RWPE1 (cell line): ENCODE measurements at regions not wholly inside any gene's neighbourhood (a gene's known extent, or its start where the extent isn't known, plus 50 kb on each side); places are given as distances from the start of the nearest gene placed in this dataset.
"Not testable (repeated sequence)": the region's sequence is repeated elsewhere in the genome, so short reads cannot be mapped to it uniquely, and the experiment has no call there.

Source experiments
- CTCF ChIA-PET: fragments of 350-600 bp; sonication (Branson Sonifier 250); formaldehyde crosslinking; extraction: SDS; loops from one replicate; lab custom pipeline; 2021; lab: Yijun Ruan, JAX
- POLR2A ChIA-PET: fragments of 400-600 bp; formaldehyde crosslinking; extraction: SDS; loops from one replicate; lab custom pipeline; 2020; ENCODE audit warnings: antibody characterized with exemption; ENCODE audit not compliant: low non-redundant PET; lab: Yijun Ruan, JAX
- DNase-seq: peaks from one replicate; pipeline ENCODE4 v3.0.0; 2012; ENCODE audit warnings: low spot score
- H3K27ac ChIP-seq: fragments of 450-650 bp; 2 replicates; pipeline ENCODE4 v1.5.1; 2017
- CTCF ChIP-seq: fragments of 450-650 bp; conservative IDR thresholded peaks from 2 replicates; pipeline ENCODE4 v1.5.1; 2017; ENCODE audit warnings: low read depth, mild to moderate bottlenecking

GRCh38 chr4:3585567-3585966, 53.3 kb upstream of the LRPAP1 start:
- CTCF ChIA-PET, DNase-seq, POLR2A ChIA-PET, H3K27ac ChIP-seq: not testable (repeated sequence)

- no peak overlapping the region for H3K27ac ChIP-seq
- ChIA-PET POLR2A (no interaction called here), CTCF (no interaction called here)
- no peak for TF ChIP-seq CTCF
- no peak for DNase-seq
Measured at GRCh38 chr4:3582091-3582475, 49.9 kb upstream of the LRPAP1 start.
